Activated T-cell treated with anti-CD3 and anti-CD28 coated beads for 48 hours (primary cell): ENCODE measurements at regions not wholly inside any gene's neighbourhood (a gene's known extent, or its start where the extent isn't known, plus 50 kb on each side); places are given as distances from the start of the nearest gene placed in this dataset.
"Not testable (repeated sequence)": the region's sequence is repeated elsewhere in the genome, so short reads cannot be mapped to it uniquely, and the experiment has no call there.

Experiments used
- DNase-seq: peaks from one replicate; pipeline ENCODE4 v3.0.0-alpha.2; 2020; ENCODE audit warnings: low read depth

- DNase-seq, result no peak
Measured at GRCh38 chr22:49413551-49413950, 414.1 kb downstream of the BRD1 start.

- no peak for DNase-seq
Measured at GRCh38 chr22:49413146-49413545, 414.5 kb downstream of the BRD1 start.

- no peak for DNase-seq
Measured at GRCh38 chr22:49412236-49412635, 415.4 kb downstream of the BRD1 start.

- no peak for DNase-seq
Measured at GRCh38 chr22:49411236-49411635, 416.4 kb downstream of the BRD1 start.

- DNase-seq, result no peak
Measured at GRCh38 chr22:49408102-49408836, 419.4 kb downstream of the BRD1 start.

GRCh38 chr22:49406879-49407587 is 420.6 kb downstream of the BRD1 start:
- DNase-seq, result no peak

- no peak for DNase-seq
Measured at GRCh38 chr22:49406047-49406650, 421.5 kb downstream of the BRD1 start.

GRCh38 chr22:49405590-49405989 is 422.1 kb downstream of the BRD1 start:
- DNase-seq, result no peak

- no peak for DNase-seq
Measured at GRCh38 chr22:49404576-49405241, 423.0 kb downstream of the BRD1 start.

GRCh38 chr22:49404020-49404419 is 423.7 kb downstream of the BRD1 start:
- no peak for DNase-seq

GRCh38 chr22:49403102-49403501 is 424.6 kb downstream of the BRD1 start:
- no peak for DNase-seq

- DNase-seq, result no peak
Measured at GRCh38 chr22:49402169-49402568, 425.5 kb downstream of the BRD1 start.

- DNase-seq, result no peak
Measured at GRCh38 chr22:49400941-49401598, 426.6 kb downstream of the BRD1 start.

- DNase-seq, result no peak
Measured at GRCh38 chr22:49400136-49400940, 427.3 kb downstream of the BRD1 start.

- no peak for DNase-seq
Measured at GRCh38 chr22:49398646-49399045, 429.0 kb downstream of the BRD1 start.

- DNase-seq, result no peak
Measured at GRCh38 chr22:49398115-49398514, 429.6 kb downstream of the BRD1 start.

GRCh38 chr22:49396817-49397216 is 430.9 kb downstream of the BRD1 start:
- no peak for DNase-seq

GRCh38 chr22:49395617-49396016 is 432.1 kb downstream of the BRD1 start:
- DNase-seq, result no peak

- DNase-seq, result not testable (repeated sequence)
Measured at GRCh38 chr22:49395062-49395461, 432.6 kb downstream of the BRD1 start.

GRCh38 chr22:49394116-49394785 is 433.4 kb downstream of the BRD1 start:
- peak; percentile 4 for DNase-seq

- DNase-seq, result no peak
Measured at GRCh38 chr22:49393526-49393925, 434.1 kb downstream of the BRD1 start.
